ENCODE measurements at regions not wholly inside any gene's neighbourhood (a gene's known extent, or its start where the extent isn't known, plus 50 kb on each side); places are given as distances from the start of the nearest gene placed in this dataset.

DNA sequence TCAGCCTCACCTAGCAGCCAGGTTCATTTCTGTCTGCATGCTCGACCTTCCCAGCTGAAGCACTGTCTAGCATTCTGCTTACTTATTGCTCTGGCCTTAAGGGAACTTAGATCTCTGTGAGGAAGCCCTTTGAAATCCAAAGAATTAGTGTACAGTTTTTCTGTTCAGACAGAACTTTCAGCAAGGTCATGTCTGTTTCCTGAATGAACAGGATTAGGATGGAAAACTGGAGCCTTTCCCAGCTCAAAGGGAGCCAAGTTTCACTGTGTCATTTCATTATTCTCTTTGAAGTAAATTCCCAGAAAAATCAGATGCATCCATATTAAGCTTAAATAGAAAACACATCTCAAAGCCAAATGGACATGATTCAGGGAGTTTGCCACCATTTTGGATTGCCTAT, 457.3 kb upstream of the KCNMB2 start:
- Histone ChIP-seq H3K9me3 (ENCODE audit: low read depth) (no peaks in the 10 kb centered on the region), H3K27me3 (no peaks in the 10 kb centered on the region), H3K4me3 (no peak overlapping the region), H3K4me1 (ENCODE audit: low read depth) (peaks cover 2% of the 10 kb centered on the region), H3K27ac (no peak overlapping the region), H3K36me3 (no peaks in the 10 kb centered on the region)
- TF ChIP-seq, protein P1, sequence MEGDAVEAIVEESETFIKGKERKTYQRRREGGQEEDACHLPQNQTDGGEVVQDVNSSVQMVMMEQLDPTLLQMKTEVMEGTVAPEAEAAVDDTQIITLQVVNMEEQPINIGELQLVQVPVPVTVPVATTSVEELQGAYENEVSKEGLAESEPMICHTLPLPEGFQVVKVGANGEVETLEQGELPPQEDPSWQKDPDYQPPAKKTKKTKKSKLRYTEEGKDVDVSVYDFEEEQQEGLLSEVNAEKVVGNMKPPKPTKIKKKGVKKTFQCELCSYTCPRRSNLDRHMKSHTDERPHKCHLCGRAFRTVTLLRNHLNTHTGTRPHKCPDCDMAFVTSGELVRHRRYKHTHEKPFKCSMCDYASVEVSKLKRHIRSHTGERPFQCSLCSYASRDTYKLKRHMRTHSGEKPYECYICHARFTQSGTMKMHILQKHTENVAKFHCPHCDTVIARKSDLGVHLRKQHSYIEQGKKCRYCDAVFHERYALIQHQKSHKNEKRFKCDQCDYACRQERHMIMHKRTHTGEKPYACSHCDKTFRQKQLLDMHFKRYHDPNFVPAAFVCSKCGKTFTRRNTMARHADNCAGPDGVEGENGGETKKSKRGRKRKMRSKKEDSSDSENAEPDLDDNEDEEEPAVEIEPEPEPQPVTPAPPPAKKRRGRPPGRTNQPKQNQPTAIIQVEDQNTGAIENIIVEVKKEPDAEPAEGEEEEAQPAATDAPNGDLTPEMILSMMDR (IDR thresholded peaks at IDR 0.05; ENCODE audit: low read depth, low read length) = no peak
- peak in 1 of 2 donors; percentile 93 for DNase-seq (ENCODE audit: low read depth in 1 of 2, low spot score in 1 of 2)

DNA sequence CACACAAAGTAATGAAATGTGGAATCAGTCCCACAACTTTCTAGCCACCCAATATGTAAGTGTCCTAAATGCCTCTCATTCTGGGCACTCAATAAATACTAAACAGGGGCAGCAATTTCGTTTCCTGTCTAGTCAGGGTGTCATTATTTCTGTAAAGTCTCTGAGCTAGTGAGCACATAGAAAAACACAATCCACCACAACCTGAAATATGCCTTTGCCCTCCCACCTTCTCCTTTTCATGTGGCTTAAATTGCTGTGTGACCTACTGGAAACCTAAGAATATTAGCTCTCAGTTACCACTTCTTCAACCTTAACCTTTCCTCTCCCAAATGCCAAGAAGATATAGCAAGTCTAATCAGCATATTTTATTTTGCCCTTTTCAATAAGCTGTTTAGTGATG, 456.3 kb upstream of the KCNMB2 start:
- Histone ChIP-seq H3K27ac (no peak overlapping the region), H3K4me1 (ENCODE audit: low read depth) (peaks cover 12% of the 10 kb centered on the region), H3K27me3 (no peaks in the 10 kb centered on the region), H3K9me3 (ENCODE audit: low read depth) (no peaks in the 10 kb centered on the region), H3K4me3 (no peak overlapping the region), H3K36me3 (no peaks in the 10 kb centered on the region)
- DNase-seq (ENCODE audit: low read depth in 1 of 2, low spot score in 1 of 2) = no peak
- TF ChIP-seq, protein P1 (IDR thresholded peaks at IDR 0.05; ENCODE audit: low read depth, low read length) = no peak

DNA sequence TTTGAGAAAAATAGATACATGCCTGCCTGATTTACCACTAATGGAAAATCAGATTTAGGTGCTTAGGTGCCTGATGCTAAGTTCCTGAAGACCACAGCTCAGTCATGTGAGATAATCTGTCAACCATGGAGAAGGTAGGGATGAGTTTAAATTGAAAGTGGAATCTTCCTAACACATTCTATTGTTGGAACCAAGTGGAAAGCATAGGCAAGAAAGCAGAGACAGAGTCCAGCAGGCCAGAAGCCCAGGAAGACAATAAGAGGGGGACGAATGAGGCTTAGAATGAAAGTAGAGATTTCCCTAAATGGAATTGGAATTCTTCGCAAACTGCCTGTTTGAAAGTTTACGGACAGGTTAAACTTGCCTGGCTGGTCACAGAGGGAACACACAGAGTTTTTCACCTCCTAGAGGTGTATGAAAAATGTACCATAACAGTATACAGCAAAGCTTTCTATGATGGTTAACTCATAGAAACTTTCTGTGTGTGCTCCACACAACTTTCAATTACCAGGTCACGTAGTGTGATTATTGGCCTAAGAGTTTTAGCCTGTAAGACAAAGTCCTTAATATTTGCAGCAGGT, 453.8 kb upstream of the KCNMB2 start:
- Histone ChIP-seq H3K4me1 (ENCODE audit: low read depth) (peaks cover 19% of the 10 kb centered on the region), H3K4me3 (no peak overlapping the region), H3K36me3 (no peaks in the 10 kb centered on the region), H3K27me3 (no peaks in the 10 kb centered on the region), H3K27ac (no peak overlapping the region), H3K9me3 (ENCODE audit: low read depth) (no peaks in the 10 kb centered on the region)
- no peak for DNase-seq (ENCODE audit: low read depth in 1 of 2, low spot score in 1 of 2)
- TF ChIP-seq, protein P1 (IDR thresholded peaks at IDR 0.05; ENCODE audit: low read depth, low read length) = no peak

DNA sequence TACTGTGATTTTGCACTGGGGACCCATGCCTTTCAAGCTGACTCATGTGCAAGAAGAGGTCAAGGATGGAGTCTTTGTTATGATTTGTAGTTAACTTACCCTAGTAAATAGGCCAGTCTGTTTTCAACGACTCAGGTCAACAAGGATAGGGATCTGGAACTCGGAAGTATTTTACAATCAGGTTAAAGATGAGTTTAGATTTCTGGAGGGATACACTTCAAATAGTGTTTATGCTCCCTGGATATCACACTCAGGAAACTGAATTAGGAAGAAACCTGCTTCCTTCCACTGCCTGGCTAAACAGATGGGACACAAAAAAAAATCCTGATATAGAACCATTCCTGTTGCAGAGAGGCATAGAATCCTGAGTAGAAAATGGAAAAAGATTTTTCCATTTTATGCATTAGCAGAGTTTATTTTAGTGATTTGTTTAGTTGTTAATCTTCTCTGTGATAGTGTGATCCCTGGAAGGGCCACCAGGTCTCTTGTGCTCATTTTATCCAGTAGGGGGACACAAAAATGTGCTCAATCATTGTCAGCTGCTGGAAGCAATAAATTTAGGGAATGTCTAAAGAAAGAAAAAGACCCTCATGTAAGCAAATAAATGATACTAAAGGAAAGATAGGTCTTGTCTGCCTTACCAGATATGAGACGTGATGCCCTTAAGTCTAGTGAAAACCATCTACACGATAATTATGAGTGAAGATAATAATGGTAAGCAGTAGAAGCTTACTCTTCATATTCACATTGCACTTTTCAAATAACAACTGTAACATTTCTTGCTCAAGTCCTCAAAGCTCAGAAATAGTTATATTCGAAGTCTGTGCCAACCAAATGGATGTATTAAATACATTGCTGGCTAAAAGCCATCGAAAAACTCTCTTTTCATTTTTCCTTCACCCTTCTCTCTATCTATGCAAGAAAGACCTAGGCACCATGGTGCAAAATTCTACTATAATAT, 452.1 kb upstream of the KCNMB2 start:
- Histone ChIP-seq H3K4me3 (no peak overlapping the region), H3K27ac (peak overlapping the region; percentile 33)
- peak; percentile 39 to 53 for DNase-seq (ENCODE audit: low read depth in 1 of 2, low spot score in 1 of 2)

DNA sequence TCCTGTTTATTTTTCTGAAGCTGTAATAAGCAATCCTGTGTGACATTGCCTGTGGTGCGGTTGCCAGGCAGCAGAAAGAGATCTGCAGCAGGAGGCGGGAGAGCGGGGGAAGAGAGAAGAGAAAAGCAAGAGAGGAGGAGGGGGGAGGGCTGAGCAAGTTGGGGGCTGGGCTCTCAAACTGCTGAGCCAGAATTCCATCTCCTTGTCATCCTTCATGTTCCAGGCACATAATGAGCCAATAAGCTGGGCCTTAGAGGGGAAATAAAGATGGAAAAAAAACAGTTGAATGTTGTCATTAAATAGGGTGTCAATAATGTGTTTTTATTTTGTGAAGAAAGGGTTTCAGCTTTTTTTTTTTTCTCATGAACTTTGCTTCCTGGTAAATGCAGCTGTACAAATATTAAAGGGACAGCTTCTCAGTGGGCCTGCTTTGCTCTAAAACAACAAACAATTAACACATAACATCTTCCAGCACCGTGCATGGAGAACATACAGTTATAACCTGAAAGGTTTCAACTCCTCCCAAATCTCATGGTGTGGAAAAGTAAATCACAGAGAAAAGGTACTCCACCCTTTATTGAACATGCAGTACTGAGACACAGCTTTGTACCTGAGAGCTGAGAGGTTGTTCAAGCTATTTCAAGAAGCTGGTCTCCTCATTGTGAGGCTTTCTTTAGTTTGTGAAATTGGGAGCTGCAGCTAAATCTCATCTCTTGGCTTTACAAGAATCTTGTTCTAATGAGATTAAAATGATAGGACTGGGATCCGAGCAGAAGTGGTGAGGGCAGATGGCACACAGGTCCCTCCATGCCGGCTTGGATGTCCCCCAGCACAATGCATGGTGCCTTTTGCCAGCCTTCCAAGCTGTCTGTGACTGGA, 451.1 kb upstream of the KCNMB2 start:
- H3K4me3 ChIP-seq = no peak overlapping the region
- peaks cover 19% of the 10 kb centered on the region for H3K4me1 ChIP-seq (ENCODE audit: low read depth)
- H3K27ac ChIP-seq = peak overlapping the region; percentile 70

More for the DNA sequence above, 452.1 kb upstream of the KCNMB2 start:
- Histone ChIP-seq H3K36me3 (no peaks in the 10 kb centered on the region), H3K4me1 (ENCODE audit: low read depth) (peaks cover 19% of the 10 kb centered on the region), H3K27me3 (no peaks in the 10 kb centered on the region), H3K9me3 (ENCODE audit: low read depth) (no peaks in the 10 kb centered on the region)
- TF ChIP-seq, protein P1 (IDR thresholded peaks at IDR 0.05; ENCODE audit: low read depth, low read length) = peak; percentile 45

More for the DNA sequence above, 451.1 kb upstream of the KCNMB2 start:
- DNase-seq (ENCODE audit: low read depth in 1 of 2, low spot score in 1 of 2) = peak; percentile 85 to 95
- no peaks in the 10 kb centered on the region for H3K9me3 ChIP-seq (ENCODE audit: low read depth)
- H3K27me3 ChIP-seq = no peaks in the 10 kb centered on the region
- H3K36me3 ChIP-seq = no peaks in the 10 kb centered on the region
- TF ChIP-seq, protein P1 (IDR thresholded peaks at IDR 0.05; ENCODE audit: low read depth, low read length) = no peak
